H1 (cell line): ENCODE measurements at regions not wholly inside any gene's neighbourhood (a gene's known extent, or its start where the extent isn't known, plus 50 kb on each side); places are given as distances from the start of the nearest gene placed in this dataset.

Experiments
- TF ChIP-seq, protein P1 (sequence below), 3 experiments: IDR thresholded peaks; 1 replicate in 2 of 3; 2 replicates in 1 of 3; pipeline versions ENCODE4 v1.5.1 to v1.6.1; 2011; ENCODE audit warnings: low read length in 3 of 3, mild to moderate bottlenecking in 3 of 3, inconsistent platforms in 2 of 3, low read depth in 1 of 3, moderate library complexity in 1 of 3; ENCODE audit not compliant: insufficient read depth in 1 of 3; ENCODE audit errors: control extremely low read depth in 1 of 3

DNA sequence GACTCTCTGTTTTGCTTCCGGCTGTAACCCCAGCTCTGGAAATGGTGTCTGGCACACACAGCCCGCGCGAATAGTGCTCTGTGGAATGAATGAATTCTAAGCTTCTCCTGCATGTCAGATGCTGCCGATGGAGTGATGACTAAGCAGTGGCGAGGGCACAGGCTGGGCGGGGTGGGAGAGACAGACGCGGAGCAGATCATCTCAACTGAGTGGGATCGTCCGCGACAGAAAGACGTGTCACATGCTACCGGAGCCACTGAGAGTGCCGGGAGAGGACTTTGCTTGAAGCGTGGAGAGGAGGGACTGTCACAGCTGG, 334.5 kb downstream of the CTTN start (continued):
- TF ChIP-seq, protein P1, sequence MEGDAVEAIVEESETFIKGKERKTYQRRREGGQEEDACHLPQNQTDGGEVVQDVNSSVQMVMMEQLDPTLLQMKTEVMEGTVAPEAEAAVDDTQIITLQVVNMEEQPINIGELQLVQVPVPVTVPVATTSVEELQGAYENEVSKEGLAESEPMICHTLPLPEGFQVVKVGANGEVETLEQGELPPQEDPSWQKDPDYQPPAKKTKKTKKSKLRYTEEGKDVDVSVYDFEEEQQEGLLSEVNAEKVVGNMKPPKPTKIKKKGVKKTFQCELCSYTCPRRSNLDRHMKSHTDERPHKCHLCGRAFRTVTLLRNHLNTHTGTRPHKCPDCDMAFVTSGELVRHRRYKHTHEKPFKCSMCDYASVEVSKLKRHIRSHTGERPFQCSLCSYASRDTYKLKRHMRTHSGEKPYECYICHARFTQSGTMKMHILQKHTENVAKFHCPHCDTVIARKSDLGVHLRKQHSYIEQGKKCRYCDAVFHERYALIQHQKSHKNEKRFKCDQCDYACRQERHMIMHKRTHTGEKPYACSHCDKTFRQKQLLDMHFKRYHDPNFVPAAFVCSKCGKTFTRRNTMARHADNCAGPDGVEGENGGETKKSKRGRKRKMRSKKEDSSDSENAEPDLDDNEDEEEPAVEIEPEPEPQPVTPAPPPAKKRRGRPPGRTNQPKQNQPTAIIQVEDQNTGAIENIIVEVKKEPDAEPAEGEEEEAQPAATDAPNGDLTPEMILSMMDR (IDR thresholded peaks at IDR 0.05; ENCODE audit: control extremely low read depth in 1 of 3, insufficient read depth in 1 of 3, low read depth in 1 of 3, low read length in 3 of 3), result no peak
